SK-N-SH (cell line): ENCODE measurements at regions not wholly inside any gene's neighbourhood (a gene's known extent, or its start where the extent isn't known, plus 50 kb on each side); places are given as distances from the start of the nearest gene placed in this dataset.

ENCODE experiments used
- CTCF ChIA-PET: fragments of 300-600, 350-600 bp; formaldehyde crosslinking; extraction: SDS; loops from one replicate; lab custom pipeline; 2021; lab: Yijun Ruan, JAX
- POLR2A ChIA-PET: fragments of 350-600 bp; sonication (Branson Sonifier 250); formaldehyde crosslinking; extraction: SDS; loops from one replicate; lab custom pipeline; 2020; ENCODE audit warnings: antibody characterized with exemption, inconsistent platforms; lab: Yijun Ruan, JAX
- DNase-seq: peaks from one replicate; pipeline ENCODE4 v3.0.0; 2012
- H2AFZ ChIP-seq: fragments of 200-600 bp; sonication (generic); 2 replicates; pipeline ENCODE4 v1.8.1; 2016; ENCODE audit warnings: antibody characterized with exemption, mild to moderate bottlenecking, low read depth
- H3F3A ChIP-seq: fragments of 200-600 bp; sonication (generic); replicated peaks from 2 replicates; pipeline ENCODE3; 2016; ENCODE audit warnings: antibody characterized with exemption, mild to moderate bottlenecking; ENCODE audit not compliant: insufficient read depth
- H3K27ac ChIP-seq, 2 experiments: fragments of 200-500 bp in 1 of 2; fragments of 200-600 bp in 1 of 2; sonication (Bioruptor generic) in 1 of 2; sonication (generic), shearing (Covaris generic) in 1 of 2; 2 replicates each; pipeline versions ENCODE4 v1.5.1 to v1.6.1; 2014 to 2016; ENCODE audit warnings: low read depth in 2 of 2, inconsistent platforms in 1 of 2, low read length in 1 of 2, mild to moderate bottlenecking in 1 of 2, mixed read lengths in 1 of 2
- H3K27me3 ChIP-seq: fragments of 200-600 bp; sonication (generic), shearing (Covaris generic); 2 replicates; pipeline ENCODE4 v1.6.1; 2016; ENCODE audit warnings: mixed run types; ENCODE audit not compliant: insufficient read depth
- H3K36me3 ChIP-seq, 2 experiments: fragments of 200-500 bp in 1 of 2; fragments of 200-600 bp in 1 of 2; sonication (Bioruptor generic) in 1 of 2; sonication (generic) in 1 of 2; replicated peaks in 1 of 2; 2 replicates each; pipeline versions ENCODE3 to v1.5.1; 2014 to 2016; ENCODE audit warnings: low read length in 1 of 2, mild to moderate bottlenecking in 1 of 2; ENCODE audit not compliant: insufficient read depth in 2 of 2, control insufficient read depth in 1 of 2
- H3K4me1 ChIP-seq, 2 experiments: fragments of 200-500 bp in 1 of 2; fragments of 200-600 bp in 1 of 2; sonication (Bioruptor generic) in 1 of 2; sonication (generic), shearing (Covaris generic) in 1 of 2; 2 replicates each; pipeline versions ENCODE4 v1.5.1 to v1.6.1; 2014 to 2016; ENCODE audit warnings: low read depth in 1 of 2, low read length in 1 of 2, mixed run types in 1 of 2; ENCODE audit not compliant: insufficient read depth in 2 of 2, control insufficient read depth in 1 of 2
- H3K4me2 ChIP-seq: fragments of 200-600 bp; sonication (generic), shearing (Covaris generic); 2 replicates; pipeline ENCODE4 v1.6.1; 2017; ENCODE audit warnings: mixed run types
- H3K4me3 ChIP-seq, 2 experiments: fragments of 200-500 bp in 1 of 2; fragments of 200-600 bp in 1 of 2; sonication (Bioruptor generic) in 1 of 2; sonication (generic), shearing (Covaris generic) in 1 of 2; 2 replicates each; pipeline versions ENCODE4 v1.5.1 to v1.8.1; 2014 to 2016; ENCODE audit warnings: low read depth in 2 of 2, inconsistent platforms in 1 of 2, low read length in 1 of 2, mild to moderate bottlenecking in 1 of 2, mixed read lengths in 1 of 2, moderate library complexity in 1 of 2
- H3K79me2 ChIP-seq: fragments of 200-600 bp; sonication (generic); 2 replicates; pipeline ENCODE4 v1.8.1; 2017; ENCODE audit warnings: mild to moderate bottlenecking; ENCODE audit not compliant: insufficient read depth
- H3K9ac ChIP-seq: fragments of 200-600 bp; sonication (generic); 2 replicates; pipeline ENCODE4 v1.6.1; 2017; ENCODE audit warnings: mixed run types
- H3K9me2 ChIP-seq: fragments of 200-600 bp; sonication (generic); 2 replicates; pipeline ENCODE4 v1.6.1; 2017; ENCODE audit warnings: mixed run types
- H3K9me3 ChIP-seq: fragments of 200-600 bp; sonication (generic); 2 replicates; pipeline ENCODE4 v1.6.1; 2017; ENCODE audit warnings: mixed run types, mild to moderate bottlenecking, moderate library complexity
- H4K20me1 ChIP-seq: fragments of 200-600 bp; sonication (generic); 2 replicates; pipeline ENCODE4 v1.6.1; 2017; ENCODE audit warnings: mild to moderate bottlenecking, mixed run types; ENCODE audit not compliant: insufficient read depth
- CTCF ChIP-seq: fragments of 200-600 bp; sonication (generic); IDR thresholded peaks from 2 replicates; pipeline ENCODE4 v1.6.1; 2017; ENCODE audit warnings: antibody characterized with exemption, mild to moderate bottlenecking, moderate library complexity
- EP300 ChIP-seq, 2 experiments: IDR thresholded peaks; 2 replicates each; pipeline versions ENCODE4 v1.4.0 to v1.6.1; 2012; ENCODE audit warnings: borderline replicate concordance in 1 of 2, low read depth in 1 of 2, low read length in 1 of 2
- FOXM1 ChIP-seq: IDR thresholded peaks from 2 replicates; pipeline ENCODE4 v1.4.0; 2012; ENCODE audit warnings: low read depth, mild to moderate bottlenecking
- GABPA ChIP-seq: IDR thresholded peaks from 2 replicates; pipeline ENCODE4 v1.4.0; 2012; ENCODE audit warnings: low read depth, mild to moderate bottlenecking
- NFIC ChIP-seq: IDR thresholded peaks from 2 replicates; pipeline ENCODE4 v1.4.0; 2012; ENCODE audit warnings: borderline replicate concordance
- POLR2AphosphoS5 ChIP-seq: IDR thresholded peaks from 2 replicates; pipeline ENCODE4 v1.6.1; 2012; ENCODE audit warnings: low read depth, low read length
- RXRA ChIP-seq: IDR thresholded peaks from 2 replicates; pipeline ENCODE4 v1.4.0; 2012; ENCODE audit warnings: low read depth, mild to moderate bottlenecking, borderline replicate concordance
- USF2 ChIP-seq: fragments of 150-350 bp; IDR thresholded peaks from 2 replicates; pipeline ENCODE4 v1.6.1; 2017; ENCODE audit warnings: antibody characterized with exemption, low read length, low read depth, borderline replicate concordance
- WGBS: methylation state at CpG from one replicate; pipeline ENCODE4 v1.1.6; 2017; ENCODE audit warnings: low lambda C conversion rate; 5-methylcytosine and 5-hydroxymethylcytosine counted together
- TF ChIP-seq, protein P1 (sequence below): IDR thresholded peaks from 2 replicates; pipeline ENCODE4 v1.6.1; 2012; ENCODE audit warnings: mild to moderate bottlenecking, low read depth, low read length, moderate library complexity

- Histone ChIP-seq H3K9ac (no peak overlapping the region), H3K4me1 (no peaks in the 10 kb centered on the region), H3K79me2 (no peaks in the 10 kb centered on the region), H2AFZ (no peak overlapping the region), H3F3A (no peaks in the 10 kb centered on the region), H4K20me1 (no peaks in the 10 kb centered on the region), H3K27ac (no peak overlapping the region), H3K27me3 (no peaks in the 10 kb centered on the region), H3K4me2 (no peak overlapping the region), H3K4me3 (no peak overlapping the region), H3K9me3 (no peaks in the 10 kb centered on the region), H3K36me3 (no peaks in the 10 kb centered on the region), H3K9me2 (no peaks in the 10 kb centered on the region)
- ChIA-PET POLR2A (no interaction called here), CTCF (no interaction called here)
- TF ChIP-seq POLR2AphosphoS5 (no peak), RXRA (no peak), EP300 (IDR thresholded peaks at IDR 0.05; ENCODE audit: borderline replicate concordance in 1 of 2, low read depth in 1 of 2, low read length in 1 of 2) (no peak), GABPA (no peak)
- 6% methylated on average over 4 of the region's 4 CpGs for WGBS
- no peak for DNase-seq
These were observed 194.7 kb downstream of the DTHD1 start for GRCh38 chr4:36476135-36476534.

DNA sequence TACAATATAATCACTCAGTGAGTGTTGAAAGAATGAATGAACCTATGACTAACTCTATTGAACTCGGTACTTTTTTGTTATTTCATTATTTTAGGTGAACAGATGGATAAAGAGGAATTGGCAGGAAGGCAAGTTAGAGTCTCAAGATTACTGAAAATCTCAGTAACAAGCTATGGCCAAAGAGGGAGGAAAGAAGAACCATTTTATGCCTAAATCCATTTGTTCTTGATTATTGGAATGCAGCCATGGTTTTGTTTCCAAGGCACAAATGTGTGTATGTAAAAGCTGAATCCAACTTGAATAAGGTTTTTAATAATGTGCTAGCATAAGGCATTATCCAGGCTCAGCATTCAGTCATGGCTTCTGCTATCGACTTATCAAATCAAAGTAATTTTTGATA lies 196.4 kb downstream of the DTHD1 start:
- Histone ChIP-seq H3F3A (no peaks in the 10 kb centered on the region), H3K36me3 (no peaks in the 10 kb centered on the region), H2AFZ (no peak overlapping the region), H3K4me1 (no peaks in the 10 kb centered on the region), H3K27me3 (no peaks in the 10 kb centered on the region), H3K9me3 (no peaks in the 10 kb centered on the region), H3K4me3 (no peak overlapping the region), H4K20me1 (no peaks in the 10 kb centered on the region), H3K27ac (no peak overlapping the region)
- no peak for DNase-seq
- POLR2A ChIA-PET, result no interaction called here
- TF ChIP-seq, protein P1, sequence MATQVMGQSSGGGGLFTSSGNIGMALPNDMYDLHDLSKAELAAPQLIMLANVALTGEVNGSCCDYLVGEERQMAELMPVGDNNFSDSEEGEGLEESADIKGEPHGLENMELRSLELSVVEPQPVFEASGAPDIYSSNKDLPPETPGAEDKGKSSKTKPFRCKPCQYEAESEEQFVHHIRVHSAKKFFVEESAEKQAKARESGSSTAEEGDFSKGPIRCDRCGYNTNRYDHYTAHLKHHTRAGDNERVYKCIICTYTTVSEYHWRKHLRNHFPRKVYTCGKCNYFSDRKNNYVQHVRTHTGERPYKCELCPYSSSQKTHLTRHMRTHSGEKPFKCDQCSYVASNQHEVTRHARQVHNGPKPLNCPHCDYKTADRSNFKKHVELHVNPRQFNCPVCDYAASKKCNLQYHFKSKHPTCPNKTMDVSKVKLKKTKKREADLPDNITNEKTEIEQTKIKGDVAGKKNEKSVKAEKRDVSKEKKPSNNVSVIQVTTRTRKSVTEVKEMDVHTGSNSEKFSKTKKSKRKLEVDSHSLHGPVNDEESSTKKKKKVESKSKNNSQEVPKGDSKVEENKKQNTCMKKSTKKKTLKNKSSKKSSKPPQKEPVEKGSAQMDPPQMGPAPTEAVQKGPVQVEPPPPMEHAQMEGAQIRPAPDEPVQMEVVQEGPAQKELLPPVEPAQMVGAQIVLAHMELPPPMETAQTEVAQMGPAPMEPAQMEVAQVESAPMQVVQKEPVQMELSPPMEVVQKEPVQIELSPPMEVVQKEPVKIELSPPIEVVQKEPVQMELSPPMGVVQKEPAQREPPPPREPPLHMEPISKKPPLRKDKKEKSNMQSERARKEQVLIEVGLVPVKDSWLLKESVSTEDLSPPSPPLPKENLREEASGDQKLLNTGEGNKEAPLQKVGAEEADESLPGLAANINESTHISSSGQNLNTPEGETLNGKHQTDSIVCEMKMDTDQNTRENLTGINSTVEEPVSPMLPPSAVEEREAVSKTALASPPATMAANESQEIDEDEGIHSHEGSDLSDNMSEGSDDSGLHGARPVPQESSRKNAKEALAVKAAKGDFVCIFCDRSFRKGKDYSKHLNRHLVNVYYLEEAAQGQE, result no peak
- TF ChIP-seq NFIC (no peak), CTCF (no peak), FOXM1 (no peak), USF2 (no peak)
- TF ChIP-seq, all 33 proteins: peak for 0
- H3K9ac ChIP-seq, result no peak overlapping the region
- H3K79me2 ChIP-seq, result no peaks in the 10 kb centered on the region
- H3K4me2 ChIP-seq, result no peak overlapping the region
- H3K9me2 ChIP-seq, result no peaks in the 10 kb centered on the region
- CTCF ChIA-PET, result no interaction called here
- WGBS, result 0% methylated on average over 2 of the region's 2 CpGs
